OCI-LY3 (cell line): ENCODE measurements at regions not wholly inside any gene's neighbourhood (a gene's known extent, or its start where the extent isn't known, plus 50 kb on each side); places are given as distances from the start of the nearest gene placed in this dataset.

Source experiments
- H2AFZ ChIP-seq: fragments of 200-600, 300-600 bp; shearing (Covaris generic); 2 replicates; pipeline ENCODE4 v1.6.0; 2014; ENCODE audit warnings: antibody characterized with exemption, low read depth, low read length
- H3K27ac ChIP-seq: fragments of 200-600, 300-600 bp; sonication (generic); 2 replicates; pipeline ENCODE4 v1.5.1; 2014; ENCODE audit warnings: mild to moderate bottlenecking, low read length, moderate library complexity, mixed read lengths
- H3K27me3 ChIP-seq: fragments of 200-600, 300-600 bp; sonication (generic); 2 replicates; pipeline ENCODE4 v1.6.1; 2014; ENCODE audit warnings: low read depth, low read length, mixed read lengths
- H3K36me3 ChIP-seq: fragments of 200-600, 300-600 bp; sonication (generic); replicated peaks from 2 replicates; pipeline ENCODE3; 2014; ENCODE audit warnings: low read depth, low read length, mixed read lengths
- H3K4me1 ChIP-seq: fragments of 300-600, 200-600 bp; sonication (generic); 2 replicates; pipeline ENCODE4 v1.6.1; 2014; ENCODE audit warnings: low read length, mixed read lengths
- H3K4me2 ChIP-seq: fragments of 200-600, 300-600 bp; sonication (generic); 2 replicates; pipeline ENCODE4 v1.6.1; 2014; ENCODE audit warnings: low read length, mixed read lengths
- H3K4me3 ChIP-seq: fragments of 300-600, 200-600 bp; sonication (generic); 2 replicates; pipeline ENCODE4 v1.5.1; 2014; ENCODE audit warnings: antibody characterized with exemption, mild to moderate bottlenecking, low read length, moderate library complexity
- H3K79me2 ChIP-seq: fragments of 300-600, 200-600 bp; shearing (Covaris generic); 2 replicates; pipeline ENCODE4 v1.6.1; 2014; ENCODE audit warnings: mild to moderate bottlenecking, low read length, mixed read lengths
- H3K9ac ChIP-seq: fragments of 300-600, 200-600 bp; shearing (Covaris generic); 2 replicates; pipeline ENCODE4 v1.6.0; 2014; ENCODE audit warnings: mild to moderate bottlenecking, low read length, moderate library complexity
- H3K9me3 ChIP-seq: fragments of 200-600, 300-600 bp; shearing (Covaris generic); 2 replicates; pipeline ENCODE4 v1.6.1; 2014; ENCODE audit warnings: low read length, mixed read lengths; ENCODE audit not compliant: insufficient read depth
- H4K20me1 ChIP-seq: fragments of 200-600, 300-600 bp; sonication (generic); 2 replicates; pipeline ENCODE4 v1.6.1; 2016; ENCODE audit warnings: low read length, mixed read lengths; ENCODE audit not compliant: insufficient read depth
- CTCF ChIP-seq: fragments of 200-600, 300-600 bp; sonication (generic); IDR thresholded peaks from 2 replicates; pipeline ENCODE4 v1.5.1; 2014; ENCODE audit warnings: antibody characterized with exemption, low read length, low read depth
- EZH2phosphoT487 ChIP-seq: fragments of 200-600 bp; shearing (Covaris generic); IDR thresholded peaks from 2 replicates; pipeline ENCODE4 v1.6.1; 2018; ENCODE audit warnings: antibody characterized with exemption, mixed run types, low read depth

DNA sequence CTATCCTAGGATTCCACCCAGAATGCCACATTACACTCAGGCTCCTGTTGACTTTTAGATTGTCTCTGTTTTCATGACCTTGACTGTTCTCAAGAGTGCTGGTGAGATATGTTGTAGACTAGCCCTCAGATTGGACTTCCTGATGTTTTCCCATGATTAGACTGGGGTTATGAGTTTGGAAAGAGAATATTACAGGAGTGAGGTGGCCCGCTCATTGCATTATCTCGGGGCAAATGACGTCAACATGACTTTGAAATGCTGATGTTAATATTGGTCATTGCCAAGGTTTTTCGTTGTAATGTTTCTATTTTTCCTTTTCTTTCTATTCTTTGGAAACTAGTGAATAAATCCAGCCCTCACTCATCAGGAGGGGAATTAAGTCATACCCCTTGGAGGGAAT is 355.7 kb upstream of the MON1B start:
- Histone ChIP-seq H3K27ac (no peak overlapping the region), H3K36me3 (peaks cover 35% of the 10 kb centered on the region)
- TF ChIP-seq CTCF (no peak), EZH2phosphoT487 (no peak)

GRCh38 chr16:76835779-76836300 is 355.1 kb upstream of the MON1B start:
- Histone ChIP-seq H3K36me3 (peaks cover 34% of the 10 kb centered on the region), H2AFZ (no peak overlapping the region), H3K9ac (no peak overlapping the region), H3K27ac (no peak overlapping the region), H4K20me1 (peaks cover 4% of the 10 kb centered on the region; the same call in 1 of the 2 replicates), H3K4me2 (no peak overlapping the region), H3K4me1 (peaks cover 9% of the 10 kb centered on the region), H3K9me3 (peaks cover 5% of the 10 kb centered on the region; the same call in 1 of the 2 replicates), H3K4me3 (no peak overlapping the region), H3K79me2 (no peaks in the 10 kb centered on the region), H3K27me3 (no peaks in the 10 kb centered on the region)
- TF ChIP-seq CTCF, result no peak
- TF ChIP-seq EZH2phosphoT487, result no peak

More for the DNA sequence above, 355.7 kb upstream of the MON1B start:
- H4K20me1 ChIP-seq, result peaks cover 4% of the 10 kb centered on the region; the same call in 1 of the 2 replicates
- H3K4me3 ChIP-seq, result no peak overlapping the region
- H3K27me3 ChIP-seq, result no peaks in the 10 kb centered on the region
- H3K4me2 ChIP-seq, result no peak overlapping the region
- peaks cover 5% of the 10 kb centered on the region; the same call in 1 of the 2 replicates for H3K9me3 ChIP-seq
- H3K4me1 ChIP-seq, result peaks cover 9% of the 10 kb centered on the region
- H3K9ac ChIP-seq, result no peak overlapping the region
- no peaks in the 10 kb centered on the region for H3K79me2 ChIP-seq
- no peak overlapping the region for H2AFZ ChIP-seq

DNA sequence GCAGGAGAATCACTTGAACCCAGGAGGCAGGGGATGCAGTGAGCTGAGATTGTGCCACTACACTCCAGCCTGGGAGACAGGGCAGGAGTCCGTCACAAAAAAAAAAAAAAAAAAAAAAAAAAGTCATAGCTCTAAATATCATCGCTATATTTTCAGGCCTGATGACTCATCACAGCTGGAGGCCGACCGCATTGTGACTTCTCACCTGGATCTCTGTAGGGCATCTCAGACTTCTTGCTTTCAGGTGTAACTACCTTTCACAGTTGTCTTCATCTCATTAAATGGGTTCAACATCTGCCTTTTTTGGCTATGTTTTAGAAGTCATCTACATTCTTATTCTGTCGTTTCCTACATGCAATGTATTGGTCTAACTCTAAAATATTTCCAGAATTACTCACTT is 353.1 kb upstream of the MON1B start:
- Histone ChIP-seq H2AFZ (no peak overlapping the region), H3K4me3 (no peak overlapping the region), H3K4me1 (peaks cover 9% of the 10 kb centered on the region), H3K27me3 (no peaks in the 10 kb centered on the region), H3K36me3 (peaks cover 19% of the 10 kb centered on the region), H3K4me2 (no peak overlapping the region), H3K27ac (no peak overlapping the region), H3K9me3 (peaks cover 5% of the 10 kb centered on the region; the same call in 1 of the 2 replicates), H3K9ac (no peak overlapping the region), H4K20me1 (peaks cover 13% of the 10 kb centered on the region; the same call in 1 of the 2 replicates), H3K79me2 (no peaks in the 10 kb centered on the region)
- TF ChIP-seq CTCF (no peak), EZH2phosphoT487 (no peak)

DNA sequence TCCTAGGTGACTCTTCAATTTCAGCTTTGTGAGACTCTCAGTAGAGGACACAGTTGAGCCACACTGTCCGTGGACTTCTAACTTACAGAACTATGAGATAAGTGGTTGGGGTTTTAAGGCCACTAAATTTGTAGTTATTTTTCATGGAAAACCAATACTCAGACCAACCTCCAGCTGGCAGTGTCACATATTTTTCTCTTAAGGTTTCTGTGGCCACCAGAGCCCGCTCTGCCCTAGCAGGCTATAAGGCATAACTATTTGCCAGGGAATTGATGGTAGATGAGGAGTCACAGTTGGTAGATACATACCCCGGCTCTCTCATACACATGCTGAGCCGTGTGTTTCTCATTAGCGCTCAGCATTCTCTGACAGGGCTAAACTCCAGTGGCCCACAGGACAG is 336.8 kb upstream of the MON1B start:
- no peak overlapping the region for H2AFZ ChIP-seq
- no peaks in the 10 kb centered on the region for H3K4me1 ChIP-seq
- no peaks in the 10 kb centered on the region for H3K27me3 ChIP-seq
- H3K36me3 ChIP-seq, result peaks cover 3% of the 10 kb centered on the region
- H3K27ac ChIP-seq, result no peak overlapping the region
- no peak overlapping the region for H3K9ac ChIP-seq
- no peaks in the 10 kb centered on the region for H3K9me3 ChIP-seq
- H4K20me1 ChIP-seq, result peaks cover 6% of the 10 kb centered on the region; the same call in 1 of the 2 replicates
- TF ChIP-seq EZH2phosphoT487 (no peak), CTCF (peak; percentile 13; the same call in 1 of the 2 replicates)
- H3K4me2 ChIP-seq, result no peak overlapping the region
- H3K4me3 ChIP-seq, result no peak overlapping the region
- no peaks in the 10 kb centered on the region for H3K79me2 ChIP-seq
